Breast epithelium (tissue), 3 donors: ENCODE measurements at regions not wholly inside any gene's neighbourhood (a gene's known extent, or its start where the extent isn't known, plus 50 kb on each side); places are given as distances from the start of the nearest gene placed in this dataset.
"Not testable (repeated sequence)": the region's sequence is repeated elsewhere in the genome, so short reads cannot be mapped to it uniquely, and the experiment has no call there.

Source experiments
- CTCF ChIP-seq, 3 donors: fragments of 450-650 bp; IDR thresholded peaks; one replicate each; pipeline ENCODE4 v1.5.1; 2016 to 2017; ENCODE audit warnings: antibody characterized with exemption in 3 of 3, mild to moderate bottlenecking in 3 of 3, moderate library complexity in 3 of 3
- POLR2A ChIP-seq: fragments of 450-650 bp; IDR thresholded peaks from one replicate; pipeline ENCODE4 v1.6.1; 2016; ENCODE audit warnings: antibody characterized with exemption, mild to moderate bottlenecking, moderate library complexity
- POLR2AphosphoS5 ChIP-seq, 3 donors: sonication (generic); formaldehyde crosslinking; IDR thresholded peaks; one replicate each; pipeline ENCODE4 v1.6.1; 2017; ENCODE audit warnings: antibody characterized with exemption in 3 of 3

GRCh38 chr15:35178186-35178585 is 93.1 kb upstream of the NANOGP8 start:
- TF ChIP-seq POLR2A; CTCF (IDR thresholded peaks at IDR 0.05); POLR2AphosphoS5 (IDR thresholded peaks at IDR 0.05): not testable (repeated sequence)
